Astrocyte (in vitro differentiated cells and primary cell): ENCODE measurements at regions not wholly inside any gene's neighbourhood (a gene's known extent, or its start where the extent isn't known, plus 50 kb on each side); places are given as distances from the start of the nearest gene placed in this dataset.

Experiments
- DNase-seq: peaks from one replicate; pipeline ENCODE4 v3.0.0-alpha.2; 2010; ENCODE audit warnings: low read depth
- FAIRE-seq: peaks from 2 replicates; lab custom pipeline; 2011; peaks lifted over from hg19 to GRCh38; lab: Jason Lieb, UNC
- H2AFZ ChIP-seq: 2 replicates; pipeline ENCODE4 v1.6.0; 2012; ENCODE audit warnings: low read depth, low read length, inconsistent platforms
- H3K27ac ChIP-seq: 2 replicates; pipeline ENCODE4 v1.5.1; 2011; ENCODE audit warnings: low read depth, low read length, inconsistent platforms
- H3K27me3 ChIP-seq: 2 replicates; pipeline ENCODE4 v1.6.0; 2011; ENCODE audit warnings: low read length, inconsistent platforms; ENCODE audit not compliant: insufficient read depth
- H3K36me3 ChIP-seq: 2 replicates; pipeline ENCODE4 v1.5.1; 2011; ENCODE audit warnings: low read length, inconsistent platforms; ENCODE audit not compliant: insufficient read depth
- H3K4me1 ChIP-seq: 2 replicates; pipeline ENCODE4 v1.5.1; 2011; ENCODE audit warnings: low read length, inconsistent platforms; ENCODE audit not compliant: insufficient read depth
- H3K4me2 ChIP-seq: 2 replicates; pipeline ENCODE4 v1.6.0; 2012; ENCODE audit warnings: low read length, inconsistent platforms
- H3K4me3 ChIP-seq: 2 replicates; pipeline ENCODE4 v1.5.1; 2011; ENCODE audit warnings: low read depth, mild to moderate bottlenecking, low read length, inconsistent platforms; ENCODE audit not compliant: insufficient read depth
- H3K79me2 ChIP-seq: 2 replicates; pipeline ENCODE4 v1.6.0; 2012; ENCODE audit warnings: mild to moderate bottlenecking, low read length, inconsistent platforms; ENCODE audit not compliant: insufficient read depth
- H3K9ac ChIP-seq: 2 replicates; pipeline ENCODE4 v1.6.0; 2012; ENCODE audit warnings: mild to moderate bottlenecking, low read length, inconsistent platforms
- H3K9me3 ChIP-seq: 2 replicates; pipeline ENCODE4 v1.5.1; 2012; ENCODE audit warnings: low read depth, mild to moderate bottlenecking, low read length, inconsistent platforms; ENCODE audit not compliant: insufficient read depth
- H4K20me1 ChIP-seq: 2 replicates; pipeline ENCODE4 v1.6.0; 2012; ENCODE audit warnings: low read length, inconsistent platforms; ENCODE audit not compliant: insufficient read depth
- H3K27ac Mint-ChIP-seq: one replicate; pipeline ENCODE4 v1.8.0; 2021; ENCODE audit warnings: mild to moderate bottlenecking, mixed read lengths; ENCODE audit not compliant: unreplicated experiment
- H3K27me3 Mint-ChIP-seq: one replicate; pipeline ENCODE4 v1.8.0; 2021; ENCODE audit warnings: low read depth, mixed read lengths; ENCODE audit not compliant: unreplicated experiment
- H3K36me3 Mint-ChIP-seq: one replicate; pipeline ENCODE4 v1.8.0; 2021; ENCODE audit warnings: low read depth, mixed read lengths; ENCODE audit not compliant: unreplicated experiment
- H3K4me1 Mint-ChIP-seq: one replicate; pipeline ENCODE4 v1.8.0; 2021; ENCODE audit warnings: low read depth, mixed read lengths; ENCODE audit not compliant: unreplicated experiment
- H3K4me3 Mint-ChIP-seq: one replicate; pipeline ENCODE4 v1.8.0; 2021; ENCODE audit warnings: mild to moderate bottlenecking, moderate library complexity, mixed read lengths; ENCODE audit not compliant: unreplicated experiment
- H3K9me3 Mint-ChIP-seq: one replicate; pipeline ENCODE4 v1.8.0; 2021; ENCODE audit warnings: mild to moderate bottlenecking, mixed read lengths; ENCODE audit not compliant: unreplicated experiment
- CTCF ChIP-seq: IDR thresholded peaks from 2 replicates; pipeline ENCODE4 v1.5.1; 2011; ENCODE audit warnings: low read depth, mild to moderate bottlenecking, inconsistent platforms, low read length, moderate library complexity; ENCODE audit not compliant: insufficient read depth
- EZH2 ChIP-seq: IDR thresholded peaks from 2 replicates; pipeline ENCODE4 v1.6.1; 2012; ENCODE audit warnings: mild to moderate bottlenecking, low read length, inconsistent platforms; ENCODE audit not compliant: insufficient read depth

- H3K9me3 Mint-ChIP-seq: peaks cover 1% of the 10 kb centered on the region
These were observed 718.8 kb upstream of the SOX11 start for GRCh38 chr2:4973354-4973753.

GRCh38 chr2:4973973-4974372, 718.2 kb upstream of the SOX11 start:
- no peak for DNase-seq
- Histone ChIP-seq H3K27ac (no peak overlapping the region), H3K79me2 (no peaks in the 10 kb centered on the region), H3K9me3 (peaks cover 9% of the 10 kb centered on the region), H3K4me3 (no peak overlapping the region), H4K20me1 (no peaks in the 10 kb centered on the region), H3K27me3 (no peaks in the 10 kb centered on the region), H3K4me1 (no peaks in the 10 kb centered on the region), H2AFZ (no peak overlapping the region), H3K9ac (no peak overlapping the region), H3K36me3 (no peaks in the 10 kb centered on the region), H3K4me2 (no peak overlapping the region)
- Mint-ChIP-seq H3K4me1 (no peaks in the 10 kb centered on the region), H3K4me3 (no peak overlapping the region), H3K27ac (no peak overlapping the region), H3K27me3 (peaks cover 2% of the 10 kb centered on the region), H3K36me3 (no peaks in the 10 kb centered on the region), H3K9me3 (peaks cover 2% of the 10 kb centered on the region)
- FAIRE-seq: no peak
- TF ChIP-seq CTCF (no peak), EZH2 (no peak)

More at GRCh38 chr2:4973354-4973753, 718.8 kb upstream of the SOX11 start:
- TF ChIP-seq EZH2 (no peak), CTCF (no peak)
- DNase-seq (no peak), FAIRE-seq (no peak)
- no peaks in the 10 kb centered on the region for H3K36me3 Mint-ChIP-seq
- H3K4me1 ChIP-seq: no peaks in the 10 kb centered on the region
- H3K4me3 ChIP-seq: no peak overlapping the region
- H3K4me1 Mint-ChIP-seq: no peaks in the 10 kb centered on the region
- no peak overlapping the region for H3K4me2 ChIP-seq
- no peaks in the 10 kb centered on the region for H3K79me2 ChIP-seq
- H3K27me3 Mint-ChIP-seq: peaks cover 2% of the 10 kb centered on the region
- no peaks in the 10 kb centered on the region for H4K20me1 ChIP-seq
- peaks cover 9% of the 10 kb centered on the region for H3K9me3 ChIP-seq
- no peaks in the 10 kb centered on the region for H3K27me3 ChIP-seq
- no peak overlapping the region for H3K4me3 Mint-ChIP-seq
- H2AFZ ChIP-seq: no peak overlapping the region
- no peak overlapping the region for H3K9ac ChIP-seq
- no peak overlapping the region for H3K27ac Mint-ChIP-seq
- H3K27ac ChIP-seq: no peak overlapping the region
- H3K36me3 ChIP-seq: no peaks in the 10 kb centered on the region

GRCh38 chr2:4976407-4976806, 715.8 kb upstream of the SOX11 start:
- Histone ChIP-seq H4K20me1 (no peaks in the 10 kb centered on the region), H3K4me3 (no peak overlapping the region), H2AFZ (no peak overlapping the region), H3K9me3 (peaks cover 9% of the 10 kb centered on the region), H3K9ac (no peak overlapping the region), H3K4me1 (no peaks in the 10 kb centered on the region), H3K27ac (no peak overlapping the region), H3K4me2 (no peak overlapping the region), H3K79me2 (no peaks in the 10 kb centered on the region), H3K36me3 (no peaks in the 10 kb centered on the region), H3K27me3 (no peaks in the 10 kb centered on the region)
- FAIRE-seq: no peak
- H3K36me3 Mint-ChIP-seq: no peaks in the 10 kb centered on the region
- H3K27me3 Mint-ChIP-seq: peaks cover 2% of the 10 kb centered on the region
- H3K9me3 Mint-ChIP-seq: peaks cover 4% of the 10 kb centered on the region
- DNase-seq: no peak
- H3K4me3 Mint-ChIP-seq: no peak overlapping the region
- H3K4me1 Mint-ChIP-seq: no peaks in the 10 kb centered on the region
- no peak for TF ChIP-seq CTCF
- no peak for TF ChIP-seq EZH2
- no peak overlapping the region for H3K27ac Mint-ChIP-seq
